ENCODE measurements at regions not wholly inside any gene's neighbourhood (a gene's known extent, or its start where the extent isn't known, plus 50 kb on each side); places are given as distances from the start of the nearest gene placed in this dataset.

DNA sequence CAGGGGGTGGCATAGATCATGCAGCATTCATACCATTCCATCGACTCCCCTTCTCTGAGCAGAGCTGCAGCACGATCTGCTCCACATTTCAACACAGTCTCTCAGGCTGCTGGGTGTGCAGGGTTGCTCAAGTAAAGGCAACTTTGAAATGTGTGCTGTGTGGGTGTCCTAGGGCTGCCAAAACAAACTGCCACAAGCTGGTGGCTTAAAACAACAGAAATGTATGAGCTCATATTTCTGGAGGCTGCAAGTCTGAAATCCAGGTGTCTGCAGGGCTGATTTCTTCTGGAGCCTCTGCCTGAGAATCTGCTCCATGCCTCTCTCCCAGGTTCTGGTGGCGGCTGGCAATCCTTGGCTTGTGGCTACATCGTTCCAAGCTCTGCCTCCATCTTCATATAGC lies 63.7 kb upstream of the WDFY2 start:
- Histone ChIP-seq H3K9ac (ENCODE audit: control insufficient read depth, extremely low read depth, insufficient read depth, low read length) (no peak overlapping the region), H3K9me3 (ENCODE audit: control insufficient read depth, low read depth, low read length) (no peaks in the 10 kb centered on the region), H2AFZ (ENCODE audit: control insufficient read depth, low read length) (no peak overlapping the region), H4K20me1 (ENCODE audit: control insufficient read depth, extremely low read depth, insufficient read depth, low read length) (no peaks in the 10 kb centered on the region), H3K27ac (ENCODE audit: control insufficient read depth, insufficient read depth, low read length) (no peak overlapping the region), H3K4me1 (ENCODE audit: control insufficient read depth, extremely low read depth, insufficient read depth, low read length) (peaks cover 32% of the 10 kb centered on the region), H3K4me2 (ENCODE audit: control insufficient read depth, extremely low read depth, insufficient read depth, low read depth, low read length) (no peak overlapping the region), H3K36me3 (ENCODE audit: control insufficient read depth in 2 of 2, extremely low read depth in 1 of 2, insufficient read depth in 2 of 2, low read length in 2 of 2) (no peaks in the 10 kb centered on the region), H3K79me2 (ENCODE audit: control insufficient read depth, insufficient read depth, low read length) (no peaks in the 10 kb centered on the region), H3K4me3 (ENCODE audit: control insufficient read depth in 2 of 3, extremely low read depth in 1 of 3, insufficient read depth in 2 of 3, low read depth in 1 of 3, low read length in 3 of 3) (no peak overlapping the region), H3K27me3 (ENCODE audit: control insufficient read depth, extremely low read depth, insufficient read depth, low read length) (no peaks in the 10 kb centered on the region), H3K9me1 (ENCODE audit: control insufficient read depth, extremely low read depth, insufficient read depth, low read length) (no peaks in the 10 kb centered on the region)
- no peak for TF ChIP-seq EZH2 (IDR thresholded peaks at IDR 0.05; ENCODE audit: low read length)
- TF ChIP-seq, protein P1, sequence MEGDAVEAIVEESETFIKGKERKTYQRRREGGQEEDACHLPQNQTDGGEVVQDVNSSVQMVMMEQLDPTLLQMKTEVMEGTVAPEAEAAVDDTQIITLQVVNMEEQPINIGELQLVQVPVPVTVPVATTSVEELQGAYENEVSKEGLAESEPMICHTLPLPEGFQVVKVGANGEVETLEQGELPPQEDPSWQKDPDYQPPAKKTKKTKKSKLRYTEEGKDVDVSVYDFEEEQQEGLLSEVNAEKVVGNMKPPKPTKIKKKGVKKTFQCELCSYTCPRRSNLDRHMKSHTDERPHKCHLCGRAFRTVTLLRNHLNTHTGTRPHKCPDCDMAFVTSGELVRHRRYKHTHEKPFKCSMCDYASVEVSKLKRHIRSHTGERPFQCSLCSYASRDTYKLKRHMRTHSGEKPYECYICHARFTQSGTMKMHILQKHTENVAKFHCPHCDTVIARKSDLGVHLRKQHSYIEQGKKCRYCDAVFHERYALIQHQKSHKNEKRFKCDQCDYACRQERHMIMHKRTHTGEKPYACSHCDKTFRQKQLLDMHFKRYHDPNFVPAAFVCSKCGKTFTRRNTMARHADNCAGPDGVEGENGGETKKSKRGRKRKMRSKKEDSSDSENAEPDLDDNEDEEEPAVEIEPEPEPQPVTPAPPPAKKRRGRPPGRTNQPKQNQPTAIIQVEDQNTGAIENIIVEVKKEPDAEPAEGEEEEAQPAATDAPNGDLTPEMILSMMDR (optimal IDR thresholded peaks at IDR 0.05 in 1 of 3, IDR thresholded peaks at IDR 0.05 in 1 of 3, conservative IDR thresholded peaks at IDR 0.05 in 1 of 3; ENCODE audit: extremely low read depth in 1 of 3, insufficient read depth in 2 of 3, low read length in 3 of 3) = no peak
- dilution Hi-C loops (cut with MboI; ENCODE audit: extremely low pct_ligation_motif_present, low sequenced_read_pairs) = no loop called here
- FAIRE-seq = peak; percentile 64
- DNase-seq (ENCODE audit: low read depth, low spot score) = no peak

DNA sequence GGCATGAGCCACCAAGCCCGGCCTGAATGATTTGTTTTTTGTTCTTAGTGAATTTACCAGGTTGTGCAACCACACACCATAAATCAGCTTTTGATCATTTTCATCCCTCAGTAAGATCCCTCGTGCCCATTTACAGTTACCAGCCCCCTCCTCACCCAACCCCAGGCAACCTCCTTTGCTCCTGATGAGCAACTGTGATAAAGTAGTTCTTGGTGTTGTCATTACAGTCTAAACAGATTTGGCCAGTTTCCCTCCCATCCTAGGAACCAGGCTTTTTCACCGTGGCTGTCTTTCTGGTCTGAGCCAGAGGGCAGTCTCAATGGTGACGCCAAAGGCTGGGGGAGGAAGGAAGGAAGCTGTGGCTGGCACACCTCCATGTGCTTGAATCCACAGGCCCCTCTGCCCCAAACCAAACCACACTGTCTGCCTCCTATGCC lies 61.2 kb upstream of the WDFY2 start:
- H3K27me3 ChIP-seq (ENCODE audit: control insufficient read depth, extremely low read depth, insufficient read depth, low read length) = no peaks in the 10 kb centered on the region
- no peaks in the 10 kb centered on the region for H3K9me3 ChIP-seq (ENCODE audit: control insufficient read depth, low read depth, low read length)
- H3K79me2 ChIP-seq (ENCODE audit: control insufficient read depth, insufficient read depth, low read length) = no peaks in the 10 kb centered on the region
- FAIRE-seq (peak; percentile 78), DNase-seq (ENCODE audit: low read depth, low spot score) (no peak)
- dilution Hi-C loops (cut with MboI; ENCODE audit: extremely low pct_ligation_motif_present, low sequenced_read_pairs) = no loop called here
- no peaks in the 10 kb centered on the region for H3K36me3 ChIP-seq (ENCODE audit: control insufficient read depth in 2 of 2, extremely low read depth in 1 of 2, insufficient read depth in 2 of 2, low read length in 2 of 2)
- no peak overlapping the region for H3K4me3 ChIP-seq (ENCODE audit: control insufficient read depth in 2 of 3, extremely low read depth in 1 of 3, insufficient read depth in 2 of 3, low read depth in 1 of 3, low read length in 3 of 3)
- no peaks in the 10 kb centered on the region for H3K9me1 ChIP-seq (ENCODE audit: control insufficient read depth, extremely low read depth, insufficient read depth, low read length)
- peaks cover 35% of the 10 kb centered on the region for H3K4me1 ChIP-seq (ENCODE audit: control insufficient read depth, extremely low read depth, insufficient read depth, low read length)
- TF ChIP-seq EZH2 (IDR thresholded peaks at IDR 0.05; ENCODE audit: low read length) = no peak
- TF ChIP-seq, protein P1 (optimal IDR thresholded peaks at IDR 0.05 in 1 of 3, IDR thresholded peaks at IDR 0.05 in 1 of 3, conservative IDR thresholded peaks at IDR 0.05 in 1 of 3; ENCODE audit: extremely low read depth in 1 of 3, insufficient read depth in 2 of 3, low read length in 3 of 3) = no peak
- no peaks in the 10 kb centered on the region for H4K20me1 ChIP-seq (ENCODE audit: control insufficient read depth, extremely low read depth, insufficient read depth, low read length)
- H2AFZ ChIP-seq (ENCODE audit: control insufficient read depth, low read length) = peak overlapping the region; percentile 84
- H3K4me2 ChIP-seq (ENCODE audit: control insufficient read depth, extremely low read depth, insufficient read depth, low read depth, low read length) = no peak overlapping the region
- H3K9ac ChIP-seq (ENCODE audit: control insufficient read depth, extremely low read depth, insufficient read depth, low read length) = peak overlapping the region; percentile 25
- H3K27ac ChIP-seq (ENCODE audit: control insufficient read depth, insufficient read depth, low read length) = peak overlapping the region; percentile 47
